Prostate gland (tissue), 2 donors: ENCODE measurements at regions not wholly inside any gene's neighbourhood (a gene's known extent, or its start where the extent isn't known, plus 50 kb on each side); places are given as distances from the start of the nearest gene placed in this dataset.

Experiments
- DNase-seq: peaks from one replicate; pipeline ENCODE4 v3.0.0-alpha.2; 2019; ENCODE audit warnings: low spot score
- H3K27ac ChIP-seq, 2 donors: fragments of 200-600 bp; sonication (generic); 2 replicates each; pipeline ENCODE4 v1.5.1; 2017 to 2019
- H3K27me3 ChIP-seq: fragments of 200-600 bp; sonication (generic); replicated peaks from 2 replicates; pipeline ENCODE4 v1.5.1; 2019; ENCODE audit not compliant: insufficient read depth
- H3K36me3 ChIP-seq, 2 donors: fragments of 200-600 bp; sonication (generic); 1 replicate in 1 of 2; 2 replicates in 1 of 2; pipeline versions ENCODE4 v1.5.1 to v1.8.1; 2017 to 2019
- H3K4me1 ChIP-seq: fragments of 200-600 bp; sonication (generic); replicated peaks from 2 replicates; pipeline ENCODE4 v1.5.1; 2019
- H3K4me3 ChIP-seq, 2 donors: fragments of 200-600 bp; sonication (generic); 2 replicates each; pipeline ENCODE4 v1.5.1; 2017 to 2019
- H3K9me3 ChIP-seq: fragments of 200-600 bp; sonication (generic); 2 replicates; pipeline ENCODE4 v1.5.1; 2017
- POLR2A ChIP-seq: fragments of 450-650 bp; IDR thresholded peaks from one replicate; pipeline ENCODE4 v1.6.1; 2016; ENCODE audit warnings: antibody characterized with exemption, mild to moderate bottlenecking
- POLR2AphosphoS5 ChIP-seq: sonication (generic); formaldehyde crosslinking; IDR thresholded peaks from one replicate; pipeline ENCODE4 v1.6.1; 2017; ENCODE audit warnings: antibody characterized with exemption
- WGBS: methylation state at CpG from one replicate; pipeline ENCODE4 v1.1.5; 2018; 5-methylcytosine and 5-hydroxymethylcytosine counted together
- intact Hi-C: fragments of 100-400 bp; cut with DNase I; formaldehyde crosslinking; loops from one replicate; pipeline ENCODE4 v1.14.2; 2022
- TF ChIP-seq, protein P1 (sequence below), 4 experiments: fragments of 200-600 bp in 2 of 4; fragments of 450-650 bp in 2 of 4; sonication (generic) in 2 of 4; IDR thresholded peaks; 1 replicate in 3 of 4; 2 replicates in 1 of 4; pipeline ENCODE4 v1.5.1; 2016 to 2019; ENCODE audit warnings: antibody characterized with exemption in 4 of 4, mild to moderate bottlenecking in 2 of 4, moderate library complexity in 2 of 4

DNA sequence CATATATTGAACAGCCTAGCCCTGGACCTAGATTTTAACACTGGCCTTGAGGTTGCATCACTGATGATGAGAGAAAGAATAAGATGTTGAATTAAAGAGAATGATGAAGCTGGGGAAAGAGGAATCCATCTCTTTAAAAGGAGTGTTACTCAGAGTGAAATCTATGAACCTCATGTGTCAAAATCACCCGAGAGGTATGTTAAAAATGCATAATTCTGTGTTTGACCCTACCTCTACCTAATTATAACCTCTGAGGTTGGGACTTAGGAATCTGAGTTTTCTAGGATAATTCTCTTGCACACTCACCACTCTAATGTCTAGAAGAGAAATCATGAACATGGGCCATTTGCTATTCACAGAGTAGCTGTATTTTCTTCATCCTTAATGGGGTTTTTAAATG, 479.4 kb downstream of the ENC1 start:
- no peak for DNase-seq
- no peak overlapping the region for H3K4me3 ChIP-seq
- H3K9me3 ChIP-seq = no peaks in the 10 kb centered on the region
- H3K36me3 ChIP-seq = no peaks in the 10 kb centered on the region
- H3K4me1 ChIP-seq = no peaks in the 10 kb centered on the region
- WGBS = 92% methylated on average over 1 of the region's 1 CpG
- no peak overlapping the region for H3K27ac ChIP-seq
- TF ChIP-seq POLR2A (no peak), POLR2AphosphoS5 (no peak)
- TF ChIP-seq, protein P1, sequence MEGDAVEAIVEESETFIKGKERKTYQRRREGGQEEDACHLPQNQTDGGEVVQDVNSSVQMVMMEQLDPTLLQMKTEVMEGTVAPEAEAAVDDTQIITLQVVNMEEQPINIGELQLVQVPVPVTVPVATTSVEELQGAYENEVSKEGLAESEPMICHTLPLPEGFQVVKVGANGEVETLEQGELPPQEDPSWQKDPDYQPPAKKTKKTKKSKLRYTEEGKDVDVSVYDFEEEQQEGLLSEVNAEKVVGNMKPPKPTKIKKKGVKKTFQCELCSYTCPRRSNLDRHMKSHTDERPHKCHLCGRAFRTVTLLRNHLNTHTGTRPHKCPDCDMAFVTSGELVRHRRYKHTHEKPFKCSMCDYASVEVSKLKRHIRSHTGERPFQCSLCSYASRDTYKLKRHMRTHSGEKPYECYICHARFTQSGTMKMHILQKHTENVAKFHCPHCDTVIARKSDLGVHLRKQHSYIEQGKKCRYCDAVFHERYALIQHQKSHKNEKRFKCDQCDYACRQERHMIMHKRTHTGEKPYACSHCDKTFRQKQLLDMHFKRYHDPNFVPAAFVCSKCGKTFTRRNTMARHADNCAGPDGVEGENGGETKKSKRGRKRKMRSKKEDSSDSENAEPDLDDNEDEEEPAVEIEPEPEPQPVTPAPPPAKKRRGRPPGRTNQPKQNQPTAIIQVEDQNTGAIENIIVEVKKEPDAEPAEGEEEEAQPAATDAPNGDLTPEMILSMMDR (IDR thresholded peaks at IDR 0.05) = no peak
- intact Hi-C loops = no loop called here
- H3K27me3 ChIP-seq = no peaks in the 10 kb centered on the region

DNA sequence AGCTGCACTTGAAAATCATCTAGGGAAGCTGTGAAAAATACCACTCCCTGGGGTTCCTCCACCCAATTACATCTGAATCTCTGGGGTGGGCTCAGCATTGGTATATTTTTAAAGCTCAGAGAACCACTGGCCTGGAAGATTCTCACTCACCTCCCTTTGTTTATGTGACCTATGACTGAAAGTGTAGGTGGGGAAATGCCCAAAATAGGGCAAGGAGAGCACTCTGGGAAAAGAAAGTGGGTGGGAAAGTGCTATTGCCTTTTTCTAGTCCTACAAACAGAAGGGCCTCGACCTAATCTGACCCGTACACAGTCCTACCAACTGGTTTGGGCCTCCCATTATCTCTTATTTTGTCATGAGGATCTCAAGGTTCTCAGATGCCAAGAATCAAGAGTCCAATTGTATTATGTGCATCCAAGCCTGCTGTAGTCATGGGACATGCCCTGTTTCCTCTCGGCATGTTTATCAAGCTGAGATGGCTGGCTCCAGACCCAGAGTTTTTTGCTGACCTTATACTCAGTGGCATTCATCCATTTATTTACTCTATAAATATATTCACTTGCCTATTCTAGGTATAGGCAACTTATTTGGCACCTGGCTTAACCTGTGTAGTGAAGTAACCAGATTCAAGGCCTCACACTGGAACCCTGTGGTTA, 483.7 kb downstream of the ENC1 start:
- WGBS = 84% methylated on average over 3 of the region's 3 CpGs
- no peak for DNase-seq
- Histone ChIP-seq H3K9me3 (no peaks in the 10 kb centered on the region), H3K4me1 (no peaks in the 10 kb centered on the region), H3K27ac (no peak overlapping the region), H3K27me3 (no peaks in the 10 kb centered on the region), H3K4me3 (no peak overlapping the region), H3K36me3 (no peaks in the 10 kb centered on the region)
- TF ChIP-seq POLR2A (no peak), POLR2AphosphoS5 (no peak)
- TF ChIP-seq, protein P1 (IDR thresholded peaks at IDR 0.05) = no peak
- intact Hi-C loops = no loop called here

DNA sequence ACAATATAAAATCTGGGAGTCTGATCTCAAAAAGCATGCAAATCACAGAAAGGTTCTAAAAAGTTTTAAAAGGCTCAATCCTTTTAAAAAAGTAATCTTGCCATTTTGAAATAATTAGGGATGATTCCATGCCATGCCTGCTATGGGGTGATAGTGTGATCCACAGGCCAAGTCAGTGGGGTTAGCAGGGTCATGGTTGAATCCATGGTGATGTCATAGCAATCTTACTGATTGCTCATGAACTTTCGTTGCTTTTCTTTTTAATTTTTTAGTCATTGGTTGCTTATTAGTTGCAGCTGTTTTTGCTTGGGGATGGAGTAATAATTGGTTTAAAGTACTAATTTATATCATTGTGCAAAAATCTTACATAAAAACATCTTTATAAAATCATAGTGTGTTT, 485.0 kb downstream of the ENC1 start:
- TF ChIP-seq, protein P1 (IDR thresholded peaks at IDR 0.05) = no peak
- no peak for TF ChIP-seq POLR2AphosphoS5
- TF ChIP-seq POLR2A = no peak
- H3K4me1 ChIP-seq = no peaks in the 10 kb centered on the region
- H3K27ac ChIP-seq = no peak overlapping the region
- no peaks in the 10 kb centered on the region for H3K9me3 ChIP-seq
- no peaks in the 10 kb centered on the region for H3K27me3 ChIP-seq
- intact Hi-C loops = no loop called here
- WGBS = 84% methylated on average over 1 of the region's 1 CpG
- no peak overlapping the region for H3K4me3 ChIP-seq
- DNase-seq = no peak
- H3K36me3 ChIP-seq = no peaks in the 10 kb centered on the region

GRCh38 chr5:74154526-74154925, 486.0 kb downstream of the ENC1 start:
- WGBS = 65% methylated on average over 3 of the region's 3 CpGs
- intact Hi-C loops = no loop called here
- H3K9me3 ChIP-seq = no peaks in the 10 kb centered on the region
- no peaks in the 10 kb centered on the region for H3K27me3 ChIP-seq
- no peaks in the 10 kb centered on the region for H3K4me1 ChIP-seq
- no peak overlapping the region for H3K27ac ChIP-seq
- H3K4me3 ChIP-seq = no peak overlapping the region
- TF ChIP-seq, protein P1 (IDR thresholded peaks at IDR 0.05) = no peak
- TF ChIP-seq POLR2A = no peak
- TF ChIP-seq POLR2AphosphoS5 = no peak
- no peaks in the 10 kb centered on the region for H3K36me3 ChIP-seq
- no peak for DNase-seq

GRCh38 chr5:74153255-74153790, 487.2 kb downstream of the ENC1 start:
- H3K4me1 ChIP-seq = no peaks in the 10 kb centered on the region
- DNase-seq = no peak
- intact Hi-C loops = no loop called here
- no peaks in the 10 kb centered on the region for H3K27me3 ChIP-seq
- H3K9me3 ChIP-seq = no peaks in the 10 kb centered on the region
- no peak overlapping the region for H3K4me3 ChIP-seq
- no peak overlapping the region for H3K27ac ChIP-seq
- TF ChIP-seq, protein P1 (IDR thresholded peaks at IDR 0.05) = no peak
- TF ChIP-seq POLR2A = no peak
- H3K36me3 ChIP-seq = no peaks in the 10 kb centered on the region
- 50% methylated on average over 1 of the region's 1 CpG for WGBS
